GM23338 (cell line): ENCODE measurements at regions not wholly inside any gene's neighbourhood (a gene's known extent, or its start where the extent isn't known, plus 50 kb on each side); places are given as distances from the start of the nearest gene placed in this dataset.

Source experiments
- ATAC-seq: fragments of 200-7000 bp; cut with Tn5 transposase; 3 replicates; pipeline ENCODE4 v1.9.1; 2020
- DNase-seq: peaks from one replicate; pipeline ENCODE4 v3.0.0-alpha.2; 2015; ENCODE audit warnings: low spot score
- H2AFZ ChIP-seq: fragments of 200-600 bp; sonication (generic); 2 replicates; pipeline ENCODE4 v1.8.0; 2016; ENCODE audit warnings: antibody characterized with exemption, mild to moderate bottlenecking, moderate library complexity
- H3F3A ChIP-seq: fragments of 200-600 bp; sonication (generic); replicated peaks from 2 replicates; pipeline ENCODE4 v1.8.0; 2017; ENCODE audit warnings: antibody characterized with exemption, mixed run types, low read depth
- H3K27ac ChIP-seq: fragments of 200-600 bp; sonication (generic); 2 replicates; pipeline ENCODE4 v1.6.1; 2016; ENCODE audit warnings: low read depth
- H3K27me3 ChIP-seq: fragments of 200-600 bp; sonication (generic); 2 replicates; pipeline ENCODE4 v1.8.0; 2016; ENCODE audit warnings: mild to moderate bottlenecking, mixed run types, moderate library complexity; ENCODE audit not compliant: insufficient read depth
- H3K36me3 ChIP-seq: fragments of 200-600 bp; sonication (generic); 2 replicates; pipeline ENCODE4 v1.8.0; 2016; ENCODE audit warnings: mild to moderate bottlenecking; ENCODE audit not compliant: insufficient read depth
- H3K4me1 ChIP-seq: fragments of 200-600 bp; sonication (generic); 2 replicates; pipeline ENCODE4 v1.8.0; 2016; ENCODE audit warnings: mild to moderate bottlenecking, moderate library complexity; ENCODE audit not compliant: insufficient read depth
- H3K4me2 ChIP-seq: fragments of 200-600 bp; sonication (generic); 2 replicates; pipeline ENCODE4 v1.7.1; 2017; ENCODE audit warnings: mixed run types
- H3K4me3 ChIP-seq: fragments of 200-600 bp; sonication (generic); 2 replicates; pipeline ENCODE4 v1.6.1; 2016; ENCODE audit warnings: mixed run types
- H3K79me2 ChIP-seq: fragments of 200-600 bp; sonication (generic); replicated peaks from 2 replicates; pipeline ENCODE4 v1.8.0; 2017; ENCODE audit warnings: mild to moderate bottlenecking; ENCODE audit not compliant: insufficient read depth
- H3K9me2 ChIP-seq: fragments of 200-600 bp; sonication (generic); 2 replicates; pipeline ENCODE4 v1.8.0; 2017; ENCODE audit not compliant: insufficient read depth
- H4K20me1 ChIP-seq: fragments of 200-600 bp; sonication (generic); replicated peaks from 2 replicates; pipeline ENCODE4 v1.8.0; 2017; ENCODE audit warnings: mild to moderate bottlenecking; ENCODE audit not compliant: insufficient read depth
- H3K27ac Mint-ChIP-seq: 2 replicates; pipeline ENCODE4 v1.8.0; 2020; ENCODE audit warnings: inconsistent platforms, mild to moderate bottlenecking, moderate library complexity, mixed read lengths
- H3K27me3 Mint-ChIP-seq: 3 replicates; pipeline ENCODE4 v1.8.0; 2022; ENCODE audit warnings: low read depth, mild to moderate bottlenecking, moderate library complexity, mixed read lengths, inconsistent platforms; ENCODE audit not compliant: insufficient read depth, poor library complexity
- H3K36me3 Mint-ChIP-seq: 3 replicates; pipeline ENCODE4 v1.8.0; 2021; ENCODE audit warnings: low read depth, mild to moderate bottlenecking, inconsistent platforms, moderate library complexity, mixed read lengths
- H3K4me1 Mint-ChIP-seq: 3 replicates; pipeline ENCODE4 v1.8.0; 2020; ENCODE audit warnings: mild to moderate bottlenecking, inconsistent platforms, mixed read lengths
- H3K4me3 Mint-ChIP-seq: 3 replicates; pipeline ENCODE4 v1.8.0; 2021; ENCODE audit warnings: moderate library complexity, mild to moderate bottlenecking, inconsistent platforms, mixed read lengths
- H3K9me3 Mint-ChIP-seq: 3 replicates; pipeline ENCODE4 v1.8.0; 2020; ENCODE audit warnings: moderate library complexity, mild to moderate bottlenecking, inconsistent platforms, mixed read lengths
- CREB1 ChIP-seq: fragments of 250-450 bp; sonication (Bioruptor Pico); IDR thresholded peaks from 2 replicates; pipeline ENCODE4 v1.5.0; 2020; ENCODE audit warnings: low read depth, mild to moderate bottlenecking, moderate library complexity
- CTCF ChIP-seq, 2 experiments: fragments of 200-600 bp in 1 of 2; sonication (generic) in 1 of 2; conservative IDR thresholded peaks; 2 replicates each; pipeline versions ENCODE4 v1.5.1 to v1.6.1; 2016 to 2017; ENCODE audit warnings: antibody characterized with exemption in 2 of 2, low read depth in 2 of 2, mild to moderate bottlenecking in 2 of 2, moderate library complexity in 1 of 2
- ETS1 ChIP-seq: IDR thresholded peaks from 2 replicates; pipeline ENCODE4 v1.6.1; 2016; ENCODE audit warnings: antibody characterized with exemption
- EZH2 ChIP-seq: fragments of 200-600 bp; sonication (generic); IDR thresholded peaks from one replicate; pipeline ENCODE4 v1.8.0; 2017; ENCODE audit warnings: antibody characterized with exemption, mild to moderate bottlenecking, low read depth; ENCODE audit not compliant: unreplicated experiment
- EZH2phosphoT487 ChIP-seq: fragments of 200-600 bp; sonication (generic); IDR thresholded peaks from one replicate; pipeline ENCODE4 v1.8.1; 2018; ENCODE audit warnings: antibody characterized with exemption; ENCODE audit not compliant: unreplicated experiment
- JUNB ChIP-seq: IDR thresholded peaks from one replicate; pipeline ENCODE4 v1.6.1; 2016; ENCODE audit warnings: antibody characterized with exemption; ENCODE audit not compliant: unreplicated experiment
- NANOG ChIP-seq: IDR thresholded peaks from 2 replicates; pipeline ENCODE4 v1.6.1; 2016; ENCODE audit warnings: antibody characterized with exemption, borderline replicate concordance
- POLR2AphosphoS5 ChIP-seq: IDR thresholded peaks from 2 replicates; pipeline ENCODE4 v1.6.1; 2016; ENCODE audit warnings: antibody characterized with exemption, low read depth
- REST ChIP-seq: IDR thresholded peaks from one replicate; pipeline ENCODE4 v1.6.1; 2018; ENCODE audit warnings: antibody characterized with exemption; ENCODE audit not compliant: unreplicated experiment
- STAT1 ChIP-seq: IDR thresholded peaks from one replicate; pipeline ENCODE4 v1.6.1; 2016; ENCODE audit warnings: antibody characterized with exemption; ENCODE audit not compliant: unreplicated experiment
- ZNF114 ChIP-seq: fragments of 250-450 bp; sonication (Bioruptor Pico); IDR thresholded peaks from 2 replicates; pipeline ENCODE4 v1.5.0; 2020; ENCODE audit warnings: mild to moderate bottlenecking, moderate library complexity
- ZNF331 ChIP-seq: fragments of 250-450 bp; sonication (Bioruptor Pico); IDR thresholded peaks from 2 replicates; pipeline ENCODE4 v1.5.0; 2020; ENCODE audit warnings: low read depth, mild to moderate bottlenecking, moderate library complexity
- ZNF462 ChIP-seq: fragments of 250-450 bp; sonication (Bioruptor Pico); IDR thresholded peaks from 2 replicates; pipeline ENCODE4 v1.5.0; 2020; ENCODE audit warnings: mild to moderate bottlenecking, moderate library complexity

- DNase-seq: no peak
- no peaks in the 10 kb centered on the region for H3K36me3 Mint-ChIP-seq
Measured at GRCh38 chr1:58246549-58246948, 300.0 kb downstream of the OMA1 start.

More at GRCh38 chr1:58246549-58246948, 300.0 kb downstream of the OMA1 start:
- TF ChIP-seq NANOG: no peak
- TF ChIP-seq ZNF114 (CRISPR knock-in tag): no peak
- no peak for TF ChIP-seq ZNF462 (CRISPR knock-in tag)
- TF ChIP-seq JUNB: no peak
- no peak for TF ChIP-seq CTCF (conservative IDR thresholded peaks at IDR 0.05; ENCODE audit: low read depth in 2 of 2)
- no peak for TF ChIP-seq STAT1
- TF ChIP-seq ZNF331 (CRISPR knock-in tag): no peak
- TF ChIP-seq POLR2AphosphoS5: no peak
- no peak for TF ChIP-seq EZH2
- no peak for TF ChIP-seq CREB1 (CRISPR knock-in tag)
- no peak for TF ChIP-seq REST
- TF ChIP-seq ETS1: no peak
- TF ChIP-seq EZH2phosphoT487: no peak
- peaks cover 18% of the 10 kb centered on the region for H3K4me1 ChIP-seq
- H3K36me3 ChIP-seq: no peaks in the 10 kb centered on the region
- H3K27ac Mint-ChIP-seq: no peak overlapping the region
- H4K20me1 ChIP-seq: 0 out of 2 replicates have a peak, but pooled peaks cover 4% of the 10 kb centered on the region
- no peaks in the 10 kb centered on the region for H3K9me2 ChIP-seq
- peaks cover 22% of the 10 kb centered on the region for H3K27me3 Mint-ChIP-seq
- no peaks in the 10 kb centered on the region for H3K9me3 Mint-ChIP-seq
- H3K4me3 Mint-ChIP-seq: no peak overlapping the region
- H3K4me2 ChIP-seq: no peak overlapping the region
- H3K79me2 ChIP-seq: 0 out of 2 replicates have a peak, but pooled peaks cover 6% of the 10 kb centered on the region
- peaks cover 35% of the 10 kb centered on the region for H3K27me3 ChIP-seq
- H3F3A ChIP-seq: no peaks in the 10 kb centered on the region
- no peak overlapping the region for H3K27ac ChIP-seq
- ATAC-seq: no peak
- peaks cover 37% of the 10 kb centered on the region for H3K4me1 Mint-ChIP-seq
- no peak overlapping the region for H3K4me3 ChIP-seq
- no peak overlapping the region for H2AFZ ChIP-seq
